ENCODE measurements at regions not wholly inside any gene's neighbourhood (a gene's known extent, or its start where the extent isn't known, plus 50 kb on each side); places are given as distances from the start of the nearest gene placed in this dataset.
"Not testable (repeated sequence)": the region's sequence is repeated elsewhere in the genome, so short reads cannot be mapped to it uniquely, and the experiment has no call there.

DNA sequence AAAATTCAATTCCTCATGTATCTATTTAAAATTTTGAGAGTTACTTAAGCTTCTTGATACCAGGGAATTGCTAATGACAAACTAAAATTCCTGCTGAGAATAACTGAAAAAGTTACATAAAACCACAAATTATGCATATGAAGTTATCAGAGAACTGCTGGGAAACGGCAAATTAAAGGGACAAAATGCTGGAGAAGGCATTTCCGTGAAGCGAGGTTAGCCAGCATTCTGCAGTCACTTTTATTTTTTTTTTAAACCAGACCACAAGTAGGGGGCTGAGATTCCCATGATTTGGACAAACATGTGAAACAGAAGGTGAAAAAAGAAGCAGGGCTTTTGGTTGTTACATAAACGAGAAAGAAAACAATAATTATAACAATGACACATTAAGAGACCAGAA lies 737.6 kb upstream of the CHRM3 start:
- DNase-seq (ENCODE audit: low read depth), result no peak

DNA sequence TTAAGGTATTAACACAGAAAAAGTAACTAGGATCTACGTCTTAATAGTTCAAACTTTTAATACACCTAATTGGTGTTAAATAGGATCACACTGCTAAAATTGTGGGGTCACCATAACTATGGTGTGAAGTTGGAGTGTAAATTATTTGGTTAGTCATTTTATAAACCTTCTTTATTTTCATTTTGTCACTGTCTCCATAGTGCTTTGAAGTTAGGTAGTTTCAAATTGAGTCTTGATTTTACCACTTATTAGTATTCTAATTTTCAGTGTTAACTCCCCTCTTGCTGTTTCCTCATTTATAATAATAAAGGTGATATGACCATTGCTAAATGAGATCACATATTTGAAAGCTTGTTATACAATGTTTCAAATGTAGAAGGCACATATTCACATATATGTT lies 738.1 kb upstream of the CHRM3 start:
- DNase-seq (ENCODE audit: low read depth), result no peak

DNA sequence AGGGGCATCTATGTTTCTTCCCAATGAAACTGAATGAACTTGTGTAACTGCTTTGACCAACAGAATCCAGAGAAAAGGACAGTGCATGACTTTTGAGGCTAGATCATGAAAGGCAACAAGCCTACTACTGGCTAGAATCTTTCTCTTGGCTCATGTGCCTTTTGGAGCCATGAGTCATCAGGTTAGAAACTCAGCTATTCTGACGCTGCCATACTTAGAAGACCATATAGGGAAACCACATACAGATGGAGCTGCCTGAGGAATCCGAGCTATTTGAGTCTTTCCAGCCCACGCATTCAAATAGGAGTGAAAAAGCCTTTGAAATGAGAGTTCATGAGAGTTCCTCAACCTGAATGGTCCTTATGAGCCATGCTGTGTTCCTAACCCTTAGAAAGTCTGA lies 738.5 kb upstream of the CHRM3 start:
- DNase-seq (ENCODE audit: low read depth), result peak; percentile 96

DNA sequence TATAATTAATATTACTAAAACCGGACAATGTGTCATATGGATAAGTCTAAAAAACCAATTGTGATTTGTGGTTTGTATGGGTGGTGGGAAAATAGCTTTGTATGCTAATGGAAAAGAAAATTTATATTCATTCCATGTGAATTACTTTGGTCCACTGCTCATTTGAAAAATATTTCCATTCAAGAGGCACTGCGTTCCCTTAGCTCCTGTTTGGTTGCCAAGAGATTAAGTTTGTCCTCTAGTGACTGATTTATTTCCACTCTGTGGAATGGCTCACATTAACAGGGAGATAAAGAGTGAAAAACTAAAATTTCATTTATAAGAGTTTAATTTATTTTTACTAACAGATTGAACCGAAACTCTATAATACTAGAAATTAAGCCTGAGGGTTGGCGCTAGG lies 744.1 kb upstream of the CHRM3 start:
- no peak for DNase-seq (ENCODE audit: low read depth)

DNA sequence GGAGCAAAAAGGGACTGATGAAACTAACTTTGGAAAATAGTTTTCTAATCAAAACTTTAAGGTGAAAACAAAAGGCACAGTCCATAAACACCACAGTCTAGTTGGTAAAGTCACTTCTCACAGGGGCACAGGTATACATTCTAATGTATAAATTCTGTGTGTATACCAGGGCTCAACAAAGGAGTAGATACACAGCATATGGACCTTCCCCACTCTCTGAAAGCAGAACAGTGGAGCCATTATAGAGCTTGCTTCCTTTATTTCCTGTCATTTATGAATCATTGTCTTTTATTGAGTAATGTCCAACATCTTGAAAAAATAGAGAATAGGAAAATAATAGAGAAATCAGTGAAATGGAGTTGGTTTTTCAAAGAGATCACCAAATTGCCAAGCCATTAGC lies 746.5 kb upstream of the CHRM3 start:
- no peak for DNase-seq (ENCODE audit: low read depth)

DNA sequence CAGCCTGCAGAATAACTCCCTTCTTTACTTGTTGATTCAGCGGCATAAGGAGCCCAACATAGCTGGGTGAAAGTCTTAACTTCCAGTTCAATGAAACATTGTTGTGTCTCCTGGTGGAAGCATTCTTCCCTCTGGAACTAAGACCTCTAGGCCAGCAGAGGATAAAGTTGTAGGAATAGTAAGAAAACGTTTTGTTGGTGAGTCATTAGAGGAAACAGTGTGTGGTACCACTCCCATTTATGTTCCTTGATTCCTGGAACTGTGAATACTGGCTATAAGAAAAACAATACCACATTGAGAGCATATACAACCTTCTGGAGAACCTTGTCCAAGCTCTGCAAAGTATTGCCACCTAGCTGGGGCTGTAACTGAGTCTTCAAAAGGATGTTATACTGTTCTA lies 737.4 kb upstream of the ZP4 start:
- no peak for DNase-seq (ENCODE audit: low read depth)

DNA sequence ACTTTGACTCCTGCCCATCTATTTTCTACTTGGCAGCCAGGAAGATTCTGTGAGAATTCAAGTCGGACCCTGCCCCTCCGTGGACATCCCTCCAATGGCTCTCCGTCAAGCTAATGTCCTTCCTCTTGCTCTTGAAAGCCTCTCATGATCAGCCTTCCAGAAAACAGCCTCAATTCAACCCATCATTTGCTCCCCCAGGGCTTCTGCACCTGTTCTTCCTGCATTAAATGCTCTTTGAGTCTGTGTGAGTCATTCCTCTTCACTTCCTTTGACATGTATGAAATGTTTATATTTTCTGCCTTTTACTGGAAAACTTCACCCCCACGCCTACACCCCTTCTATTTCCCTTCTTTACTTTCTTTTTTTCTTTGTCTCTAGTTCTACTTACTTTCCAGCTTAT lies 734.1 kb upstream of the ZP4 start:
- DNase-seq (ENCODE audit: low read depth), result no peak

DNA sequence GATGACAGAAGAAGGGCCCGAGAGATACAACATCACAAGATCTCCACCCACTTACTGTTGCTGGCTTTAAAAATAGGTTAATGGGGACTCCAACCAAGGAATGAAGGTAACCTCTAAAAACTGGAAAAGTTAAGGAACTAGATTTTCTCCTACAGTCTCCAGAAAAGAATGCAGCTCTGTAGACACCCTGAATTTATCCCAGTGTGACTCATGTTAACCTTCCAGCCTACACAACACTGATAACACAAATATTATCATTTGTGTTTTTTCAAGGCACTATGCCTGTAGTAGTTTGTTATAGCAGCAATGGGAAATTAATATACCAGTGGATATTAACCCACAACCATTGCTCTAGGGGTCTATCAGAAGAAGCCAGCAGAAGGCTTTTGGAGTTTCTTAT lies 730.7 kb upstream of the ZP4 start:
- DNase-seq (ENCODE audit: low read depth), result no peak

DNA sequence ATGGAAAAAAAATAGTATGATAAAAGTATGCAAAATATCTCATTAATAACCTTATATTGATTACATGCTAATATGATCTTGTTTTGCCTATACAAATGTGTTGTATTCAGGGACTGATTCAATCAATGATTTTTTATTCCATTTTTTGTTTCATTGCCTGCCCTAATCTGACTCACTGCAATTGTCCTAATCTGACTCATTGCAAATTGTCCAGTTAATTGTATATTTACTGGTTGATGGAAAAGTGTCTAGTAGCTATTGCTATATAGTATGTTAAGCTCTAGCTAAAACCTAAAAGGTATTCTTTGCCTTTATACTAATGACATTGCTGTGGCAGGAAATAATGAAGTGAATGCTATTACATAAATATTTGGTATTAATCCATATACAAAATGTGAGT lies 728.9 kb upstream of the ZP4 start:
- DNase-seq (ENCODE audit: low read depth), result no peak

DNA sequence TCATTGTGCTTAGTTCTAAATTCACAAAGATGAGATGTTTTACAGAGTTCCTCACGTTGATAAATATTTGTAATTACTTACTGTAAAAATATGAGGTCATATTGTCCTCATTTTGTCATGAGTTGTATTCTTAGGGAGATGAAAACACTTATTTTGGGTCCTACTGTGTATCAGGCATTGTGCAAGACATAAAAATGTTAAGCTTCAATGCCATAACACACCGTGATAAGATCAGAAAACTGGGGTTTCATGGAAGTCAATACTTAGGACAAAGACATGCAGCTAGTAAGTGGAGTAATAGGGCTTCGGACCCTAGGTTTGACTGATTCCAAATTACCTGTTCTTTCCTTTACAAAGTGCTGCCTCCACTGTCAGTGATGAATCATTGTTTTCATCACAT lies 720.7 kb upstream of the ZP4 start:
- no peak for DNase-seq (ENCODE audit: low read depth)

DNA sequence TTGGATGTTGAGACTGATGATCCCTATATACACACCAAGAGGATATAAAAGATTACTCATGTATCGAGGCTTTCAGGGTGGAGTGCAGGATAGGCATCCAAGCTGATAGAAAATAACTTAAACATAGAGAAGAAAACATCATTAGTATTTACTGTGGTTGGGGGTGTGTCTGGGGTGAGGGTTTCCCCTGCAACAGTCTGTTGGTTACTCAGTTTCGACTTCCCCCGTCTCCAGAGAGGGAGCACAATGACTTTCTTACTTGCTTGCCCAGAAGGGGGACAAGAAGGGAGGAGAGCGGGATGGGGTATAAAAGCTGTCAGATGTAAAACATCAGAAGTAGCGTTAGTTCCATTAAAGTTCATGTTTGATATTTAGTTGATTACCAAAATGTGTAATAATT lies 717.4 kb upstream of the ZP4 start:
- no peak for DNase-seq (ENCODE audit: low read depth)

DNA sequence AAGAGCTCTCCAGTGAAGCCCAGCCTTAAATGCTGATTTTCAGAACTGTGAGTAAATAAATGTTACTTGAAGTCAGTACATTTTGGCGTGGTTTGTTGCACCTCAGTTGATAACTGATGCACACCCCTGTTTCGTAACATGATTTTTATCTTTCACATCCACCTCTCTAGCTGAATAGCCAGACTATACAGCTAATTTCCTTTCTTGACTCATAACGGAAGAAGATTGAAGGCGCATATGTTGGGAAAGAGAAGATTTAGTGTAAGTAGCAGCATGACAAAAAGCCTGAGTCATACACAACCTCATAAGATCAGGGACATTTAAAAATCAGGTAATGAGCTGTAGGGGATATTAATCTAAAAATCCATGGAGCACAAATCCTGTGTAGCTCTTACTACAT lies 716.2 kb upstream of the ZP4 start:
- no peak for DNase-seq (ENCODE audit: low read depth)

DNA sequence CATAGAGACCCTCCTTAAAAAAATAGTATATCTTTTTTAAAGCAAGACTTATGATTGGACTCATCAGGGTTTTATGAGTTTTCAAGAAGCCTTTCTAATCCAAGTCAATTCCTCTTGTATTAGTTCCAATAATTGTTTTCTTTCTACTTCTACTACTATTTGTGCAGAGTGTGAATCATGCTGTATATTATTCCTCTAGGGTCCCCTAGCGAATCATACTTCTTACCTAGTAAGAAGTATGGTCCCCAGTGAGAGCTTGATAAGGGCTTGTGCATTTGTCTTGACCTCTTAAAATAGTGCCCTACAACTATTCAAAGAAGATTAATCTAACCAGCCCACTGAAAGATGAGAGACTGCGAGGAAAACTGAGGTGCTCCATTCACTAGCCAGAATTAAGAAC lies 715.7 kb upstream of the ZP4 start:
- no peak for DNase-seq (ENCODE audit: low read depth)

DNA sequence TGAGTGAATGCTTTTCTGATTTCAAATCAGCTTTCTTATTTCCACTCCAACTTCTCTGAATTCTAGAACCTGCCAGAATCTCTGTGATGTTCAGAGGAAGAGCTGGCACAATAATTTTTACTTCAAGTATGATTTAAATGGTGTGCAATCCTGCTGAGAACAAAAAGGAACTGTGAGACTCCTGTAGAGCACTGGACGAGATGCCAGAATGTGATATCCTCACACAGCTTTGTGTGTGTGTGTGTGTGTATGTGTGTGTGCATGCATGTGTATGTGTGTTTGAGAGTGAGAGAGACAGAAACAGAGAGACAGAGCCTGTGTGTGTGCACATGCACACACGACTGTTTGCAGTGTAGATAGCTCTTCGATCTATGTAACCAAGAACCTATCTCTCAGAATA lies 713.6 kb upstream of the ZP4 start:
- no peak for DNase-seq (ENCODE audit: low read depth)

DNA sequence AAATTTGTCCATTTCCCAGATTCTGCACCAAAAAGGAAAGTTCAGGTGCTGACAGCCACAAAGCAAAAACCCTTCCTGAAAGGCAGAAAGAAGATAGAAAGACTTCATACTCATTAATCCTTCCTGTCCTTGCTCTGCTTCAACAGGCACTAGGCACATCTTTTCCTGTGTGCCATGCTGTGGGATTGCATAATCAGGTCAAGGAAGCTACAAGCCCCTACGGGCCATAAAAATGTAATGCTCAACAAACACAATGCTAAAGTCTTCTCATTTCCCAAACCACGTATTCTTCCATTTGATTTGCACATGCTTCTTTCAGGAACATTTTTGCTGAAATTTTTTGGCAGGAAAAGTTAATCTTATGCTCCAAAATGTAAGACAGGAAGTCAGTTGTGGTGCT lies 710.9 kb upstream of the ZP4 start:
- not testable (repeated sequence) for DNase-seq (ENCODE audit: low read depth)

DNA sequence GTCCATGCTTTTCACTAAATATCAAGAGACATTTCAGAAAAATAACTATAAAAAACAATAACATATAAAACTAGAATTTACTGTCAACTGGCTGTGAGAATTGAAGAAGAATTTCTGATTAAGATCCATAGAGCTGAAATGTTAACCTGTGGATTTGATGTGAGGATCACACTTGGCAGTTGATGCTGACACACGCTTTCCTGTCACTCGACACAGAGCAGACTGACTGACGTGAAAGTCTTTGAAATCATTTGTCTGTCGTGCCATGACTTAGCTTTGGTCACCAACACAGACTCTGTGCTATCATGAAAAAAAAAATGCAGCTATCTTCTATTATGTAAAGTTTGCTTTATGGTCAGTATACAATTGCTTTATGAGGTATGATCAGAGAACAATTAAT lies 706.0 kb upstream of the ZP4 start:
- no peak for DNase-seq (ENCODE audit: low read depth)

DNA sequence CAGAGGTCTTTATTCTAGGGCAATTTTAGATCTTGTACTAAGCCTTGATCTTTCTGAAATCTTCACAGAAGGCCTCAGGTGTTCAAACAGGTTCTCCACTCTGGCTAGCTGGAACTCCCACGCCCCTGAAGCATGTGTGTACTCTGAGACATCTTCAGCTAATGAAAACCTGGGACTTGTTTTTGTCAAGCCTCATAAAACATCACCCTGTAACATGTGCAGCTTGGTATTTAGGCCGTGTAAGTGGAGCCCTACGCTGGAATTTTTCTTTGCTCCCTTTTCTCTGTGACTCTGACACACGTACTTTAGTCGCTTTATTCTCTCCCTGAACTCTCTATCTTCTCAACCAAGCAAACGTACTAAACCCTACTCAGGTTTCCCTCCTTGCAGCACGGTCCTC lies 701.9 kb upstream of the ZP4 start:
- no peak for DNase-seq (ENCODE audit: low read depth)

DNA sequence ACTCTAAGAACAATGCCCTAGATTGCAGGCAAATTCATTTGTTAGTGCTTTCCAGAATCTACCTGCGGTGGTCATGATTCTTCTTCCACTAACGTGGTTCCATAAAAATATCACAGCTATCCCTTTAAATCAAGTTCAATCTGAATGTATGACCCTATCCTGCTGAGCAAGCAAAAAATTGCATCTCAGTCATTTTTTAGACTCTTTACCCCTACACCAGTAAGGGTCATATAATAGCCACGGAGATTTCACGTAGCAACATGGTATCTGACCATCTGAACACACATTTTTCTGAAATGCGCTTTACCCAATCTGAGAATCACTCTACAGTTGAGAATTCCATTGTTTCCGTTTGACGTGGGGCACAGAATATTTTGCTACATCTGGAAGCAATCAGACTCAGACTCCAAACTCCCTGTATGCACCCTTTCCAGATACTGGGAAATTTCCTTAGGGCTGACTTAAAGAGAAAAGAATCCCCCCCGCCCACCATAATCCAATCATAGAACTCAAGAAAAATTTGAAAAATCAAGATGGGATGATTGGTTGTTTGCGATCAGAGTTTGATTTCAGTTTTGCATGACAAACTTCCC lies 699.2 kb upstream of the ZP4 start:
- DNase-seq (ENCODE audit: low read depth), result peak; percentile 31

DNA sequence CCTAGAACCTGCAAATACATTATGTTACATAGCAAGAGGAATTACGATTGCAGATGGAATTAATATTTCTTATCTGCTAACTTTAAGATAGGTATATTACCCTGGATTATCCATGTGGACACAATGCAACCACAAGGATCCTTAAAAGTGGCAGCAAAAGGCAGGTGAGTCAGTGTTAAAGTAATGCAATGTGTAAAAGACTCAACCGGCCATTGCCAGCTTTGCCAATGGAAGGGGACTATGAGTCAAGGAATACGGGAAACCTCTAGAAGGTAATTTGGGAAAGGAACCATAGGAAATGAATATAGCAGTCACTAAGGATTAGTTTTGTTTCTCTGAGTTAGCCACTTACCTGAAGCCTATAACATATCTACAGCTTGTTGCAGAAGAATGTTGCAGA lies 692.1 kb upstream of the ZP4 start:
- no peak for DNase-seq (ENCODE audit: low read depth)

DNA sequence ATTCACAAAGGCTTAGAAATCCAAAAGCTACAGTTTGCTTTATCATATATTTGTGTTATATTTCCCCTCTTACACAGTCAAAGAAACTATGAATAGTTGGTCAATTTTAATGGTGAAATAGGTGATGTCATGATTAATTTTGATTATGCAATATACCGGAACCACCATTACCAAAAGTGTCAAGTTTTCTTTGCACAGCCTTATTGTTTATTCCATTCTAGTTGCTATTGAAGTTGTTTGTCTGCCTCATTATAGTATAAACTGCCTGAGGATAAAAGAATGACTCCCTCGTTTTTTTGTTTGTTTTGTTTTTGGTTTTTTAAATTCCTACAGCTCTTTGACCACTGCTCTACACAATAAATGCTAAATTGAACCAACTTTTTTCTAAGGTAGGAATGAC lies 690.6 kb upstream of the ZP4 start:
- DNase-seq (ENCODE audit: low read depth), result no peak

DNA sequence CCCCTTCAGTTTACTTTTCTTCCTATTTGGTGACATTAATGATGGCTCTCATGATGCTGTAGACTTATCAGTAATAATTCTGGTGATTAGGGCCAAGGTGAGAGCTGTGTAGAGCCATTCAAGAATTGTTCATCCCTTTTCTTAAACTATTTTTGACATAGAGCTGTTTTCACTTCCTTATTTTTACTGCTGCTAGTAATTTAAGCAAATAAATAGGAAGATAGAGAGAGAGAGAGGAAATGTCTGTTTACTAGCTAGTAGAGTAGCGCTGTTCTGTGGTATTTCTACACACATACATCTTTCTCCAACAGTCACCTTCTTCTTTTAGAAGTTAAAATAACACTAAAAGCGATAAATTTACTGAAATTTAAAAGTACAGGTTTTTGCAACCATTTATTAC lies 678.0 kb upstream of the ZP4 start:
- no peak for DNase-seq (ENCODE audit: low read depth)

DNA sequence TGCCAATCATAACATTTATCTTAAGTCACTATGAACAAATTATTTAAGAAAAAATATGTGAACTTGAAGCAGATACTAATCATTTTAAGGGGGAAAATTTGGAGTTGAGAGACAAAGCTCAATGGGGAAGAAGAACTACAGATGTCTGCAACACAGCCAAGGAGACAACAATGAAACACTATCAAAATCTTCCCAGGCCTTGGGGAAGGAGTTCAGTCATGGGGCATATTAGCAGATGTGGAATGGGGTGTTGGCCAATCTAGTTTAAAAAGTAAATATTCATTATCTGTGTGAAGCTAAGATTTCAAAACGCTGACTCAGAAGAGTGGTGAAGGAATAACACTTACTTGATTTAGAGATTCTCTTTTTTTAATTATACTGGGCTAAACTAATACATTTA lies 671.6 kb upstream of the ZP4 start:
- DNase-seq (ENCODE audit: low read depth), result no peak

DNA sequence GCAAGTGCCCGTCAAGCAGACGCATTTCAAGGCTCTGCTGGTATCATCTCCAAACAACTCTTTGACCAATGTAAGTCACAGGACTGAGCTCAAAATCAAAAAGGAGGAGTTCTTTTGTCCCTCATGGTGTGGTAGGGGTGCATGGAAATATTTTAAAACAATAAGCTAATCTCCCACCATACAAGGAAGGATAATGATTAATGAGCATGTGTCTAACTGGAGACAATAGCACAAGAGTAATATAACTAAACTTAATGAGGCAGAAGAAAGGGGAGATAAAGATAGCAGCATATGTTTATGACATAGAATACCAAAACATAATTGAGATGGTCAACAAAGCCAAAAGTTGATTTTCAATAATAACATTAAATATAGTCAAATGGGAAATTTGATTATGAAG lies 668.0 kb upstream of the ZP4 start:
- DNase-seq (ENCODE audit: low read depth), result no peak

DNA sequence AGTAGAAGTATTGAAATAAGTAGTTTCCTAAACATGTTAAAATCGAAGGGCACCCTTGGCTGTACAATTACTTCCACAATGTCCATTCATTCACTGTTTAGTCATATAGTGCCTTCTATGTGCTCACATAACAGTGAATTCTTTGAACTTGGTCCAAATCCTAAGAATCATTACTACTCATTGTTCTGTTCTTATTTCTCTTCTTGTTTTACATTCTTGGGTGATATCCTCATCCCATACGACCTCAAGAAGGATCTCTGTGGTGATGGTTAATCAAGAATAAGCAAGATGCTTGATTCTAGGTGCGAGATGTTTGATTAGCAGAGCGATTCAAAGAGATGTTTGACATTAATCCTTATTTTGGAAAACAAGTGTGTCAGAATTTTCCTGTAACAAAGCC lies 667.4 kb upstream of the ZP4 start:
- DNase-seq (ENCODE audit: low read depth), result peak; percentile 36

DNA sequence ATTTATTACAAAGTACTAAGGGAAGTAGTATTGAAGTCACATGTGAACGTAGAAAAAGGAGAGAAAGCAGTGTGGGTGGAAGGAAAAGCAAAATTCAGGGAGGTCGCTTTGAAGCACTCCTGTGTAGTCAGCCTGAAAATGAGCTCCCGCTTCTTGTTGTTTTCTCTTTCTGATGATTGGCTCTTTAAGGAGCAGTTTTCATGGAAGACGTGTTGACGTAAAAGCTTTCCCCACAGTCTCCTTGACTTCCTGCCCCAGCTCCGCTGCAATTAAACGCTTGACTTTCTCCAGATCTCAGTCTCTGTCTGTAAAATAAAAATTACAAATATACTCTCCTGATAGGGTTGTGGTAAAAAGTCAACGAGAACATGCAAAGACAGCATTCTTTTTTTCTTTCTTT lies 661.5 kb upstream of the ZP4 start:
- DNase-seq (ENCODE audit: low read depth), result no peak
